ENCODE measurements at regions not wholly inside any gene's neighbourhood (a gene's known extent, or its start where the extent isn't known, plus 50 kb on each side); places are given as distances from the start of the nearest gene placed in this dataset.

GRCh38 chr1:213423041-213423440 is 372.0 kb downstream of the RPS6KC1 start:
- CTCF ChIA-PET, result no interaction called here
- BruUV-seq (replicated peaks), result no TSS peak
- POLR2A ChIA-PET, result no interaction called here

GRCh38 chr1:213423605-213424004 is 372.6 kb downstream of the RPS6KC1 start:
- no TSS peak for BruUV-seq (replicated peaks)
- CTCF ChIA-PET, result no interaction called here
- in situ Hi-C loops (cut with HindIII; ENCODE audit: low pct_unique_long_range_greater_than_20kb, low sequenced_read_pairs), result no loop called here

More at GRCh38 chr1:213423041-213423440, 372.0 kb downstream of the RPS6KC1 start:
- Histone ChIP-seq H3K36me3 (ENCODE audit: control insufficient read depth, insufficient read depth, low read length) (no peaks in the 10 kb centered on the region), H3K9me3 (ENCODE audit: control insufficient read depth, insufficient read depth, low read depth, low read length) (no peaks in the 10 kb centered on the region), H3K4me1 (ENCODE audit: control insufficient read depth, insufficient read depth, low read length) (no peaks in the 10 kb centered on the region), H3K27ac (ENCODE audit: low read length) (no peak overlapping the region), H3K27me3 (ENCODE audit: control insufficient read depth, insufficient read depth, low read length) (peaks cover 4% of the 10 kb centered on the region; the same call in 1 of the 2 replicates), H3K4me3 (ENCODE audit: low read depth in 2 of 2, low read length in 2 of 2) (no peak overlapping the region)
- DNase-seq (ENCODE audit: low read depth, low spot score) (no peak), ATAC-seq (no peak)
- in situ Hi-C loops (cut with HindIII; ENCODE audit: low pct_unique_long_range_greater_than_20kb, low sequenced_read_pairs), result no loop called here
- TF ChIP-seq POLR2AphosphoS5 (IDR thresholded peaks at IDR 0.05; ENCODE audit: low read depth, low read length), result no peak
- no peak for TF ChIP-seq CTCF (IDR thresholded peaks at IDR 0.05)
- no peak for TF ChIP-seq SIN3A (IDR thresholded peaks at IDR 0.05; ENCODE audit: borderline replicate concordance, insufficient read depth, low read depth, low read length)
- TF ChIP-seq REST (IDR thresholded peaks at IDR 0.05; ENCODE audit: insufficient read depth in 1 of 2, low read depth in 2 of 2, low read length in 1 of 2), result no peak
- TF ChIP-seq TCF7L2 (IDR thresholded peaks at IDR 0.05; ENCODE audit: low read depth, low read length), result no peak
- intact Hi-C loops (cut with micrococcal nuclease; ENCODE audit: unreplicated experiment), result no loop called here

More at GRCh38 chr1:213423605-213424004, 372.6 kb downstream of the RPS6KC1 start:
- H3K27me3 ChIP-seq (ENCODE audit: control insufficient read depth, insufficient read depth, low read length), result peaks cover 4% of the 10 kb centered on the region; the same call in 1 of the 2 replicates
- no peak overlapping the region for H3K27ac ChIP-seq (ENCODE audit: low read length)
- intact Hi-C loops (cut with micrococcal nuclease; ENCODE audit: unreplicated experiment), result no loop called here
- DNase-seq (ENCODE audit: low read depth, low spot score), result no peak
- H3K36me3 ChIP-seq (ENCODE audit: control insufficient read depth, insufficient read depth, low read length), result no peaks in the 10 kb centered on the region
- H3K9me3 ChIP-seq (ENCODE audit: control insufficient read depth, insufficient read depth, low read depth, low read length), result no peaks in the 10 kb centered on the region
- POLR2A ChIA-PET, result no interaction called here
- no peak overlapping the region for H3K4me3 ChIP-seq (ENCODE audit: low read depth in 2 of 2, low read length in 2 of 2)
- TF ChIP-seq CTCF (IDR thresholded peaks at IDR 0.05) (no peak), TCF7L2 (IDR thresholded peaks at IDR 0.05; ENCODE audit: low read depth, low read length) (no peak), REST (IDR thresholded peaks at IDR 0.05; ENCODE audit: insufficient read depth in 1 of 2, low read depth in 2 of 2, low read length in 1 of 2) (no peak)
- H3K4me1 ChIP-seq (ENCODE audit: control insufficient read depth, insufficient read depth, low read length), result no peaks in the 10 kb centered on the region
- ATAC-seq, result no peak

Data from Panc1 (cell line).